Uterus (tissue), 3 donors: ENCODE measurements at regions not wholly inside any gene's neighbourhood (a gene's known extent, or its start where the extent isn't known, plus 50 kb on each side); places are given as distances from the start of the nearest gene placed in this dataset.

Experiments used
- DNase-seq, 2 donors: peaks; one replicate each; pipeline ENCODE4 v3.0.0-alpha.2; 2019 to 2020
- H3K27ac ChIP-seq, 2 donors: fragments of 200-600 bp; sonication (generic); 1 replicate in 1 of 2; 2 replicates in 1 of 2; pipeline ENCODE4 v1.5.1; 2016 to 2018
- H3K27me3 ChIP-seq, 2 donors: fragments of 200-600 bp; sonication (generic); one replicate each; pipeline ENCODE4 v1.5.1; 2018 to 2019; ENCODE audit warnings: control low read depth in 1 of 2
- H3K36me3 ChIP-seq, 2 donors: fragments of 200-600 bp; sonication (generic); one replicate each; pipeline ENCODE4 v1.5.1; 2019; ENCODE audit warnings: control low read depth in 1 of 2
- H3K4me1 ChIP-seq, 2 donors: fragments of 200-600 bp; sonication (generic); one replicate each; pipeline ENCODE4 v1.5.1; 2018 to 2019; ENCODE audit warnings: control low read depth in 1 of 2
- H3K4me3 ChIP-seq, 2 donors: fragments of 200-600 bp; sonication (generic); 1 replicate in 1 of 2; 2 replicates in 1 of 2; pipeline ENCODE4 v1.5.1; 2018 to 2019; ENCODE audit warnings: mild to moderate bottlenecking in 1 of 2
- H3K9me3 ChIP-seq, 2 donors: fragments of 200-600 bp; sonication (generic); one replicate each; pipeline ENCODE4 v1.5.1; 2019; ENCODE audit warnings: control low read depth in 1 of 2
- CTCF ChIP-seq, 4 experiments: fragments of 200-600 bp in 2 of 4; fragments of 450-650 bp in 2 of 4; sonication (generic) in 2 of 4; IDR thresholded peaks; one replicate each; pipeline ENCODE4 v1.5.1; 2016 to 2019; ENCODE audit warnings: antibody characterized with exemption in 4 of 4, mild to moderate bottlenecking in 2 of 4, moderate library complexity in 1 of 4
- POLR2A ChIP-seq, 2 donors: fragments of 450-650 bp; IDR thresholded peaks; one replicate each; pipeline ENCODE4 v1.6.1; 2016; ENCODE audit warnings: antibody characterized with exemption in 2 of 2, mild to moderate bottlenecking in 1 of 2, moderate library complexity in 1 of 2
- intact Hi-C: fragments of 100-400 bp; cut with DNase I; formaldehyde crosslinking; loops from one replicate; pipeline ENCODE4 v1.15.1; 2023; ENCODE audit warnings: low total_unique reads
- donor health status: DM: yes; HTN: yes; CAD: no.

GRCh38 chr6:128719786-128720185, 163.2 kb upstream of the LAMA2 start:
- H3K36me3 ChIP-seq = no peaks in the 10 kb centered on the region
- H3K9me3 ChIP-seq = no peaks in the 10 kb centered on the region
- no peak overlapping the region for H3K4me3 ChIP-seq
- DNase-seq = no peak
- H3K27ac ChIP-seq = no peak overlapping the region
- TF ChIP-seq POLR2A (IDR thresholded peaks at IDR 0.05) = no peak
- no peak for TF ChIP-seq CTCF (IDR thresholded peaks at IDR 0.05)
- intact Hi-C loops = no loop called here
- no peaks in the 10 kb centered on the region for H3K27me3 ChIP-seq
- no peaks in the 10 kb centered on the region for H3K4me1 ChIP-seq

GRCh38 chr6:128713461-128713860, 169.5 kb upstream of the LAMA2 start:
- no peak overlapping the region for H3K4me3 ChIP-seq
- no peak for DNase-seq
- no peak overlapping the region for H3K27ac ChIP-seq
- no peaks in the 10 kb centered on the region for H3K9me3 ChIP-seq
- H3K4me1 ChIP-seq = no peaks in the 10 kb centered on the region
- TF ChIP-seq POLR2A (IDR thresholded peaks at IDR 0.05) (no peak), CTCF (IDR thresholded peaks at IDR 0.05) (no peak)
- H3K27me3 ChIP-seq = no peaks in the 10 kb centered on the region
- H3K36me3 ChIP-seq = no peaks in the 10 kb centered on the region
- intact Hi-C loops = no loop called here

- H3K27ac ChIP-seq = no peak overlapping the region
- no peak for DNase-seq
- TF ChIP-seq POLR2A (IDR thresholded peaks at IDR 0.05) (no peak), CTCF (IDR thresholded peaks at IDR 0.05) (no peak)
- no peaks in the 10 kb centered on the region for H3K4me1 ChIP-seq
- no peak overlapping the region for H3K4me3 ChIP-seq
- H3K36me3 ChIP-seq = no peaks in the 10 kb centered on the region
- intact Hi-C loops = no loop called here
- no peaks in the 10 kb centered on the region for H3K27me3 ChIP-seq
- H3K9me3 ChIP-seq = no peaks in the 10 kb centered on the region
Measured at GRCh38 chr6:128712898-128713297, 170.0 kb upstream of the LAMA2 start.

GRCh38 chr6:128711149-128711548, 171.8 kb upstream of the LAMA2 start:
- H3K4me3 ChIP-seq = no peak overlapping the region
- H3K27ac ChIP-seq = no peak overlapping the region
- no peak for DNase-seq
- no peak for TF ChIP-seq CTCF (IDR thresholded peaks at IDR 0.05)
- TF ChIP-seq POLR2A (IDR thresholded peaks at IDR 0.05) = no peak
- H3K4me1 ChIP-seq = no peaks in the 10 kb centered on the region
- H3K36me3 ChIP-seq = no peaks in the 10 kb centered on the region
- no peaks in the 10 kb centered on the region for H3K9me3 ChIP-seq
- no peaks in the 10 kb centered on the region for H3K27me3 ChIP-seq
- intact Hi-C loops = no loop called here

GRCh38 chr6:128710315-128710714, 172.6 kb upstream of the LAMA2 start:
- TF ChIP-seq CTCF (IDR thresholded peaks at IDR 0.05) = no peak
- TF ChIP-seq POLR2A (IDR thresholded peaks at IDR 0.05) = no peak
- Histone ChIP-seq H3K4me1 (no peaks in the 10 kb centered on the region), H3K9me3 (no peaks in the 10 kb centered on the region), H3K4me3 (no peak overlapping the region), H3K27ac (no peak overlapping the region), H3K27me3 (no peaks in the 10 kb centered on the region), H3K36me3 (no peaks in the 10 kb centered on the region)
- intact Hi-C loops = no loop called here
- no peak for DNase-seq
